GM18502 (cell line): ENCODE measurements at regions not wholly inside any gene's neighbourhood (a gene's known extent, or its start where the extent isn't known, plus 50 kb on each side); places are given as distances from the start of the nearest gene placed in this dataset.
"Not testable (repeated sequence)": the region's sequence is repeated elsewhere in the genome, so short reads cannot be mapped to it uniquely, and the experiment has no call there.

Source experiments
- ATAC-seq: cut with Tn5 transposase; IDR thresholded peaks from one replicate; pipeline ENCODE4 v1.9.1; 2021; ENCODE audit warnings: mild to moderate bottlenecking; ENCODE audit not compliant: unreplicated experiment, poor library complexity

DNA sequence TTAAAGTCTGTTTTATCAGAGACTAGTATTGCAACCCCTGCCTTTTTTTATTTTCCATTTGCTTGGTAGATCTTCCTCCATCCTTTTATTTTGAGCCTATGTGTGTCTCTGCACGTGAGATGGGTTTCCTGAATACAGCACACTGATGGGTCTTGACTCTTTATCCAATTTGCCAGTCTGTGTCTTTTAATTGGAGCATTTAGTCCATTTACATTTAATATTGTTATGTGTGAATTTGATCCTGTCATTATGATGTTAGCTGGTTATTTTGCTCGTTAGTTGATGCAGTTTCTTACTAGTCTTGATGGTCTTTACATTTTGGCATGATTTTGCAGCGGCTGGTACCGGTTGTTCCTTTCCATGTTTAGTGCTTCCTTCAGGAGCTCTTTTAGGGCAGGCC lies 381.5 kb upstream of the ZEB2 start:
- not testable (repeated sequence) for ATAC-seq

DNA sequence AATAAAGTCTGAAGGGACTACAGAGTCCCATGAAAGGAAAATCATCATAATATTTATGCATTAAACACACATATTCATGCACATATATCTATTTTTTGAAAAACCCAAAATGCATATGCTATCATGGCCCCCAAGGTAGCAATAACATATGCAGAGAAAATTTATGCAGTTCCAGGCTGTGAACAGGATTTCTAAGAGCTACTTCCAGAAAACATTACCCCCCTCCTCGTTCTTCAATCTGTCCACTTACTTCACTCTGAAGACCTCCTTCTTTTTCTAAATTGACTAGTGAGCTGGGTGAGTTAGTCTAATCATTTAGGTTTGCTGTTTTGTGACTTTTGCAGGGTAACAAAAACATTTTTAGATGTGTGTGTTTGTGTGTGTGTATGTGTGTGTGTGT lies 376.4 kb upstream of the ZEB2 start:
- ATAC-seq, result no peak

DNA sequence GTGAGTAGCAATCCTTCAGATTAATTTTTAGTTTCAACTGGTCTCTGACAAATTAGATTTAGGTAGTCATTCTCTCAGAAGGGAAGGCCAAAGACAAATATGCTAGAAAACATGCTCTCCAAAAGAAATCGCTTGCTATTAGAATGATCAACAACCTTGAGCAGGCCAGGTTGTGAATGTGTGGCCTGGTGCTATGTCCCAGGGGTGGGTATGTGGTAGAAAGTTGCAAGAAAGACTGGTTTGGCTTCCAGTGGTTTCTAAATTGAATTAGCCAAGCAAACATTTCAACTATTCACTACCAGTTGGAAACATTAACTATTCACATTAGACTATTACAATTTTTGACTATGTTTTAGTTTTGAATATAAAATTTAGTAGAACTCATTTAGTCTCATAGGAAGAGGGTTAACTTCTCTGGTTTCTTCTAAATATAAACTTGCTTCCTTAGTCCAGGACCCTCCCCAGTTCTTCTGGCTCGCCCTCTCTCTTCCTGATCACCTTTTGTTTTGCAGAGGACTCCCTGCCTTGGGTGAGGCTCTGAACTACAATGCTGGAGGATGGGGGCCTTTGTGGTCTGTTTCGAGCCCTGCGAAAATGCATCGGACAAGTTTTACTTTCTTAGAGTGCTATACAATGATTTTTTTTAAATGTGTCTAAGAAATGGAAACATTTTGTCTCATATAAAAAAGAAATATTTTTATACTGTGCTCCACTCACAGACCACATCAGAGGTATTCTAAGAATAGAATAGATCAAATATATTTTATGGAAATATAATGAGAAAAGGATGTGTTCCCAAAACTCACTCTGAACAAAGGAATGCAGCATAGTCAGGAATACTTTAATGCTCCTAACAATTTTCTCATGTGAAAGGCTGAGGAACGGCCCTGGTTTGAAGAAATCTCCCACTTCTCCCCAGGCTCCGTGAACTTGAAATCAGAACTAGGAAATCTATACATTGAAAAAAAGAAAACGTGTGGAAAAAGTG lies 375.0 kb upstream of the ZEB2 start:
- no peak for ATAC-seq

DNA sequence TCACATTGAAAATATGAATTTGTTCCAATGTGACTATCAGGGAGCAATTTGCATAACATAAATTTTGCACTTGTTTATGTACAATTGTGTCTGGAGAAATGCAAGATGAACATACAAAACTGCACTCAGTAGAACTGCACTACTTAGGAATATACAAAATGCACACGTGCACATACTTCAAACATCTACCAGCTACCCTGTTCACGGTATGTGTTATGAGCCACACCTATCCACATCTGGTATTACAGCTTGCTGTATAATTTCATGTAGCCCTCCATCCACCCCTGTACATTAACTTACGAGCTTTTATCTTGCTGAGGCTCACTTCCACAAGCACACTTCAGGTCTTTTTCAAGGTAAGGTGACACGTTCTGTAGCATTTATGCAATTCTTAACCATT lies 373.5 kb upstream of the ZEB2 start:
- no peak for ATAC-seq

DNA sequence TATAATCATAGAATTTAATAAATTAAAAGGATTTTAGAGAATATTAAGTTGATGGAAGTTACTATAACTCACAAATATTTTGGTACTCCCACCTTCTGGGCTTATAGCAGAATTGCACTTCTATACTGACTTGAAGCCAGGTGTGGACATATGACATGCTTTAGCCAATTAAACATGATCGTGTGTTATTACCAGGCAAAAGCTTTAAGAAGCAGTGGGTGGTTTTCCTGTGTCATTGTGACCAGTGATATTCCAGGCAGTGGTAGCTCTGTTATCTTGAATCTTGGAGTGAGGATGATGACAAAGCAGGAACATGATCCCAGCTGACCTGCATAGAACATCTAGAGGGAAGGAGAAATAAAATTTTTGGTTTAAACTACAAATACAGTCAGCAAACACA lies 370.9 kb upstream of the ZEB2 start:
- peak; percentile 56 for ATAC-seq

DNA sequence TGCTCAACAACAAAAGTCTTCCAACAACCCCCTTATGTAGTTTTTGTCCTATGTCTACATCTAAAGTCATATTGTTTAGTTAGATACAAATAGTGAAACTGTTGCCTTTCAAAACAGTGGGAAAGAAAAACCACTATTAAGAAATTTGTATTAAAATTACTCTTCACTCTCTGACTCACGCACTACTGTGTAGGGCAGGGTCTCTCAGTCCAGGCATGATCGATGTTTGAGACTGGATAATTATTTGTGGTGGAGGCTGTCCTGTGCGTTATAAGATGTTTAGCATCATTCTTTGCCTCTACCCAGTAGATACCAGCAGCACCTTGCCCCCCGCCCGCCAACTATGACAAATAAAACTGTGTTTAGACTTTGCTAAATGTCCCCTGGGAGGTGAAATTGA lies 369.4 kb upstream of the ZEB2 start:
- no peak for ATAC-seq

DNA sequence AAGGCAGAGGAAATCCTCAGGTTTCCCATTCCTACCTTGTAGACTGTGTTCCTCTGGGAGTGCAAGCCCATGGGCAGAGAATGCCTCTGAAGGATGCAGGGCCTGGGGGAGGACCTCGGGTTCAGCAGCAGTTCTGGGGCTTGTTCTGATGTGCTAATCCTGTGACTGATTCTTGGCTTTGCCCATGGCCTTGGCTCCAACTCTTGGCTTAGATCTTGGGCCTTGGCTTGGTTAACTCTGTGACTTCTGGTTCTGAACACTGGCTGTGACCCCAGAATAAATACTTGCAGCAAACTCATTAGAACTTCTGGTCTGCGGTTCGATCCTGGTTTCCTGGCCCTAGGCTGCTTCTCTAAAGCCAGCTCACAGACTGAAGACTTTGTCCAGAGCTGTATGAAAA lies 366.9 kb upstream of the ZEB2 start:
- no peak for ATAC-seq

DNA sequence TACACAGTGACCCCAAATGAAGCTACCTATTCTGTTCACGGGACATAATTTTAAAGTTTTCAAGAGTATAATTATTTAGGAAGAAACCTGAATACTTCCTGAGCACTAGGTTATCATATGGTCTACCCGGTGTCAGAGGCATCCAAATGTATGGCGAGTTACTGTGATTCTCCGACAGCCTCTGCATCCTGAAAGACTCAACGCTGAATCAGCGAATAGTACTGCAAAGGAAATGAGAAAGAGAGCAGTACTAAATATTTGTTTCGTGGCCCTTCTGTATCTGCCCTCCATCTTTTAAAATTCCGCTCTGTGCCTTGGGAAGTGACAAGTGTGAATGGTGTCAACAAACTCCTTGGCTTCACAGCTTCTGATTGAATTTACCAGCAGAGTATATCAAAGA lies 358.0 kb upstream of the ZEB2 start:
- no peak for ATAC-seq

DNA sequence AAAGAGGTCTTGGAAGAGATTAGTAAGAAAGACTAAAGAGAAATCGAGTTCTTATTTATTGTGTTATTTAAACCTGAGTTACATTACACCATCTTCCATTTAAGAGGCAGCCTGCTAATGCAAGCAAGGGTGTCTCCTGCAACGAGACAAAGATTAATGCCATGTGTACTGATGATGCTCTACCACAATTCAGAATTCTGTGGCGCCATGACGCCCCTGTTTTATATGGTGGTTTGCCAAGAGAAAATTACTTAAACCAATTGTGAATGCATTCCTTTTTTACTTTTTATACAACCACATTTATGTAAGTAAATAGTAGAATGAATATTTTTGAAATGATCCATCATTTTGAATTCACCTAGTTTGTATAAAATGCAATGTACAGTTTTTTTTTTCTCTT lies 356.1 kb upstream of the ZEB2 start:
- ATAC-seq, result no peak

DNA sequence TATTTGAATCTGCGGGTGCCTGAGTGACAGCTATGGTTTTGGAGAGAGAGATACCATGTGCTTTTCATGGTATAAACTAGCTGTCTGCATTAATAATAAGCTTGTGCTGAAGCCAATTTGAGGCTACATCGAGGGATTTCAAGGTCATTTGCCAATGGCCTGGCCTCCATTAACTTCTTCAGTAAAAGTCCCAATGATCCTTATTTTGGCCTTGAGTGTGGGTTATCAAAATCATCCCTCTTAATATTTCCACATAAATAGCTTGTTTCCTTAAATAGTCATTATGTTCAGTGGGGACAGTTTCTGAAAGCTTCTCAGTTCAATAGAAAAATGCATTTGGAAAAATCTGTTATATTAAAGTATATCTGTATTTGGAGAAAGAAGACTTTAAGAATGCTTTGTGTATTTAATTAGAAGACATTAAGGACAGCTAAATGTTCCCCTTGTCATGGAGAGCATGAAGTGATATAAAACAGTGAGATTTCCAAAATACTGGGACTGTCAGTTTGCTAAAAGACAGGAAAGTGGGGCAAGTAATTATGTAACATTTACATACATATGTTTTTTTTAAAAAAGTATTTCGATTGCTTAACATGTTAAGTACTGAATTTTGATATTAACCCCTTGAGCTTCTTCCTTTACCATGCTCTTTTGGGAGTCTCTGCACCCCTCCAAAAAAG lies 355.5 kb upstream of the ZEB2 start:
- no peak for ATAC-seq

DNA sequence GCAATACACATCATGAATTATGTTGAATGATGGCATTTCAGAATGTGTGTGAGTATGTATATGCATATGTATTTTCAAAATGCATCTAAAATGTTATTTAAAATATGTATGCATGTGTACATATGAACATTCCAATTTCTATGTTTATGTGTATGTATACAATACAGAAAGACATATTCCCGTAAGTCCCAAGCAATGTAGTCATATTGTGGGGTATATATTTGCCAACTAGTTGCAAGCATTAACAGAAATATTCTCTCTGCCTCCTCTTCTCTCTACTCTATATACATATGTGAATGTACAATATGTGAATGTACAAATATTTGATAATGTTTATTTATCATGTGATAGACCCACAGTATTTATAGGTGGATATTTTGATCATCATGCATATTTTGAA lies 345.8 kb upstream of the ZEB2 start:
- ATAC-seq, result no peak

DNA sequence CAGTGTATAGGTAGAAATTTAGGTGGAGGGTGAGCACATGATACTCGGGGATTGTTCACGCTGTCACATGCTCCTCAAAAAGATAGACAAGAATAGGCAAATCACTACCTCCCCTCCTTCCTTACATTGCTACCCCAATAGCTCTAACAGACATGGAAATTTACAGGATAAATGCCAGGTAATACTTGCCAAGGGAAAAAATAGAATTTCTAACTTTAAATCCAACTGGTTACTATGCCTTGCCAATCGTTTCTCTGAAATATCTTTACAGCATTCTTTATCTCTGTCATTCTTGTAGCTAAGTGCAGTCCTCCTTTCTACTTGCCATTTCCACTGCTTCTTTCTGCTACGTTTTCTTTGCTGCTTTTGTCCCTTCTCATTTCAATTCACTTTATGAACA lies 339.8 kb upstream of the ZEB2 start:
- ATAC-seq, result no peak

DNA sequence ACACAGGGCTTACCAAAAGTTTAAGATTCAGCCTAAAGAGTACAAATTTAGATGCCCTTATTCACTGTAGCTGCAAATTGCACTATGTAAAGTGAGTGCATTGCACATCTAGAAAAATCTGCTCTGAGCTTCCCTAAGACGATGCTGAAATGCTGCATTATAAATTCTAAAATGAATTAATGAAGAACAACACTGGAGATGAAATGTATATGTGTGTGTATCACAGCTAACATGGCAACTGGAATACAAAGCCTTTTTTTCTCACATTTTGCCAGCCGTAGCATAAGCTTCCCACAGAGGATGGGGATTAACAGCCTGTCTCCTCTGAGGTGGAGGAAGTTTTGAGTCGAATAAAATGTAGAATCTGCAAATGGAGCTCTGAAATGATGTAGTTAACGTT lies 338.3 kb upstream of the ZEB2 start:
- no peak for ATAC-seq

DNA sequence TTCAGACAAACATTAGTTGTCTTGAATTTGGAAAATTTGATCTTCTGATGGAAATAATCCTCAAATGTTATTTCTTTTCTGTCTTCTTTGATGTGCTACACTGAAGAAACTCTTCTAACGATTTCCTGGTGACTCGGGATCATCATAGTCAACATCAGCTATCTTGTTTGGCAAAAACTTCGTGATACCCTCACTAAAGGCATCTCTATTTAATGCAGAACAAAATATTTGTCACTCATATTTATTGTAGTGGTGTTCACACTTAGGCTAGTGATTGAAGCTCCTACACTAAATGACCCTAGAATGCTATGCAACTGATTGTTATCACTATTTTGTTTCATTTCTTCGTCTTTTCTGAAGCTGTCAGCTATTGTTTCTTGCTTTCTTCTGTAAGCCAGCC lies 334.7 kb upstream of the ZEB2 start:
- ATAC-seq, result no peak

DNA sequence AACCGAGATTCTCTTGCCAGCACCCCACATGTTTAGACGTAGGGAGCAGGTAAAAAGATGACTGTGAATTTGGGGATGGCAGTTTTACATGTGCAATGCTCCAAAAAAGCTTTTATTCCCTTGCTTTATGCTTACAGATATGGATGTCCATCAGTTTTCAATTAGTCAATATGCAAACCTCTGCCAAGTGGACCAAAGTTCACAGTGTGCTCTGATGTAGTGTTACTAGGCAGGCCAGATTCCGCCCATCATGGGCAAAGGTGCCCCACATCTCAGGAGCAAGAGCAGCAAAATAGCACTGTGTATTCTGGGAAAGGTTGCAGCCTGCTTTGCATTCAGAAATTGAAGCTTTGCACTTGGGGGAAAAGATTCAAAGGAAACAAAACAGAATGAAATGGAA lies 329.7 kb upstream of the ZEB2 start:
- no peak for ATAC-seq

DNA sequence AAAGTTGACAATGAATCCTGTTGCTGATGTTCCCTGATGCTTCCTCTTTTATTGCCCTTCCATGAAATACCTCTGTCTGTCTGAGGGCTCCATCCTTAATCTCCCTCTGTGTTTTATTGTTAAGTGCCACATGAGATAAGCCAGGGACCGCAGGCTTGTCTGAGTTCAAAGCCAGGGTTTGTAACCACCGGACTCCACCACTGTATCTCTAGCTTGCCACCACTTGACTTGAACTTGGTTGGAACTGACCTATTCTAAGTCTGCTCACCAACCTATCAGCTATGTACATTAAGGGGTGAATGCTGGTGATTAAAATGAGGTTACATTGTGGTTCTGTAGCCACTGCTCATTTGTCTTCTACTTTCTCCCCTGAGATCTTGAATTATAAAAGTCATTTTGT lies 328.5 kb upstream of the ZEB2 start:
- no peak for ATAC-seq

DNA sequence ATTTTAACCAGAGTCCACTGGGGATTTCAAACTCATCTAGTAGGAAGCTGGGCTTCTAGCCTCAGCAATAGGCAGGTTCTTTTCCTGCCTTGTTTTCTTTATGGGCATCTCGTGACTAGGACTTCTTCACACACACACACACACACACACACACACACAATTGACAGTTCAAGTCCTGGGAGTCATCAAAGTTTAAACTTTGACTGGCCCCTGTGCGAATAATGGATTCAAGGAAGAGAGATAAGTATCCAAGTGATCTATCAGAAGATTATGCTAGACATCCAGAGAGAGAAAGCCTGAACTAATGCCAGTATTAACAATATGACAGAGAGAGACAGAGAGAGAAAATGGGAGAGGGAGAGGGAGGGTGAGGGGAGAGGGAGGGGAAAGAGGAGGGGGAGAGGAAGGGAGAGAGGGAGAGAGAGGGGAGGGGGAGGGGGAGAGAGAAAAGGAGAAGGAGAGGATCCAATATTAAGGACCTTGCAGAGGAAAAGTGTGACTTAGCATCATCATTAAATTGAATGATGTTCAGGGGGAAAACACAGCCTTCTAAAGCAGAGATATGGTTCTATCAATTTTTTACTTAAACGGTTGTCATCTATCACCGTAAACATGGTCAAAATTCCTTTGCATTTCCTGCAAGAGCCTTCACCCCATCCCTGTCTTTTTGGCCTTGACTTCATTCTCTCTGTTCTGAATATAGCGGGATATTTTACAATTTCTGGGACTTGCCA lies 327.6 kb upstream of the ZEB2 start:
- no peak for ATAC-seq

DNA sequence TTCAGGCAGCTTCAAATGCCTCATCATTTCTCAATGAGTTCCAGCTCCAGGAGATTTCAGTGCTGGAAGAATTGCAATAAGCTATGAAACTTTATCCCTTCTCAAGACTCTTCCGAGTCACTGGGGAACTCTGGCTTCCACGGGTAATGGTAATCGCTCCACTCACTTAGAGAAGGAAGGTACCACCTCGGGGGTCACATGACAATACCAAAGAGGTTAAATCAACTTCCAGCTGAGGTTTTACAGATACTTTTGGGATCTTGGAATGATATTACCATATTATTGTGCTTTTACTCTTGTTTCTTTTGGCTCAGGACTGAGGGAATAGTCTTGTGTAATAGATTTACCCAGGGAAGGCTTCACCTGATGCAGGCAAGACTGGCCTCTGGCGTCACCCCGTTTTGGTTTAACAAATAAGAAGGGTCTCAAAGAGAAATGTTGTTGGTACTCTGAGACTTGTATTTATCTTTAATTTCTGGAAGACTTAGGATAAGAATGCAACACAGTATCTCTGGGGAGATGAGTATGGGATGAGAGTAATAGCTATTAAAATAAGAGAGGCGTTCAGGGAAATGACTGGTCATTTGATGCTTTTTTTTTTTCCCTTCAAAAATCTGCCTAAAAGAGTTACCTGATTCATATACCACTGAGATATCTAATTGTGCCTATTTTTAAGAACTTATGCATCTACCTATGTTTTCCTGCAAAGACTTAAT lies 316.9 kb upstream of the ZEB2 start:
- no peak for ATAC-seq

DNA sequence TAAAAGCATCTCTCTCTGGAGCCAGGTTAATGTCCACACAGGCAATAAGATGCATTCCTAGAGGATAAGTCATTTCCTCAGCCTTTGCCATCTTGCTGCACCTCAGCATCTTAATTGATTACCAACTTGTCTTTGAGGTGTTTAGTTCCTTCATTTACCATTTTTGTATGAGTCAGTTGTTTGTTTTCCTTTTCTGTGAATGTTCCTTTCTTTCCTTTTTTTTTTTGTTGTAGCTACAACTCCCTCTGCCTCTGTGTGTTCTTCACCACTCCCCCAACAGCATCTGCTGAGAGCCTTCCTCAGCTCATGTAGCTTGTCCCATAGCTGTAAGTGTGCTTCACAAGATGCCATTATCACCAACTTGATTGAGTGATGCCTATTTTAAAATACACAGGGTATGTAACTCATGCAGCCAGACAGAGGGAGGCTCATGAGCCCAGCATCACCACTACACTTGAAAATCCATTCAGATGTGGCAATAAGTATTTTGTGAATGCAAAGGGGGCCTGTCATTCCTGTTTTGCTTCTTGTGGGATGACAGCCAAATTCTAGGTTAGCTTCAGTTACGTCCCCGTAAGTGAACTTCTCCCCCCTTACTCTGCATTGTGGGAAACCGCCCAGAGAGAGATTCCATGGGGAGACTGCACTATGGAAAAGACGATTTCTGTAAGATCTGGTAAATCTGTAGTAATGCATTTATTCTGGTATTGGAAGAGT lies 315.9 kb upstream of the ZEB2 start:
- ATAC-seq, result no peak
